IMR-90 (cell line): ENCODE measurements at regions not wholly inside any gene's neighbourhood (a gene's known extent, or its start where the extent isn't known, plus 50 kb on each side); places are given as distances from the start of the nearest gene placed in this dataset.

ENCODE experiments used
- ATAC-seq: fragments of 200-7000 bp; cut with Tn5 transposase; 2 replicates; pipeline ENCODE4 v1.9.1; 2020; ENCODE audit warnings: low read depth, mild to moderate bottlenecking, moderate library complexity
- BruUV-seq: library from RNA; stranded (reverse); fragments of 400-500 nt; replicated peaks from 2 replicates; lab custom pipeline; 2021; lab: Mats Ljungman, UMichigan
- CTCF ChIA-PET: fragments of 300-600 bp; formaldehyde crosslinking; extraction: SDS; loops from one replicate; lab custom pipeline; 2021; ENCODE audit warnings: antibody characterized with exemption; lab: Yijun Ruan, JAX
- POLR2A ChIA-PET: fragments of 300-600 bp; sonication (Branson Sonifier 250); formaldehyde crosslinking; loops from one replicate; lab custom pipeline; 2022; ENCODE audit warnings: antibody characterized with exemption; ENCODE audit not compliant: unreplicated experiment; lab: Charles Lee
- DNase-seq: peaks from one replicate; pipeline ENCODE4 v3.0.0; 2013
- H2AFZ ChIP-seq: replicated peaks from 2 replicates; pipeline ENCODE3; 2013; ENCODE audit warnings: low read length, mild to moderate bottlenecking; ENCODE audit not compliant: poor library complexity
- H2AK5ac ChIP-seq: 2 replicates; pipeline ENCODE4 v1.6.1; 2013; ENCODE audit warnings: low read depth, low read length, inconsistent platforms
- H2AK9ac ChIP-seq: replicated peaks from 2 replicates; pipeline ENCODE3; 2013; ENCODE audit warnings: mild to moderate bottlenecking, low read depth, low read length, moderate library complexity; ENCODE audit not compliant: poor library complexity
- H2BK120ac ChIP-seq: 2 replicates; pipeline ENCODE4 v1.6.1; 2013; ENCODE audit warnings: low read depth, low read length, inconsistent platforms
- H2BK15ac ChIP-seq: 3 replicates; pipeline ENCODE4 v1.6.1; 2013; ENCODE audit warnings: low read depth, low read length, inconsistent platforms
- H2BK20ac ChIP-seq: 2 replicates; pipeline ENCODE4 v1.6.1; 2013; ENCODE audit warnings: low read depth, mild to moderate bottlenecking, inconsistent platforms, low read length, moderate library complexity
- H2BK5ac ChIP-seq: 2 replicates; pipeline ENCODE4 v1.6.1; 2013; ENCODE audit warnings: mild to moderate bottlenecking, low read depth, low read length, inconsistent platforms; ENCODE audit not compliant: poor library complexity, severe bottlenecking
- H3K14ac ChIP-seq: replicated peaks from 2 replicates; pipeline ENCODE4 v1.6.1; 2013; ENCODE audit warnings: low read depth, low read length, inconsistent platforms
- H3K18ac ChIP-seq: 2 replicates; pipeline ENCODE4 v1.6.1; 2013; ENCODE audit warnings: low read depth, low read length, control low read depth
- H3K23ac ChIP-seq: 2 replicates; pipeline ENCODE4 v1.6.1; 2013; ENCODE audit warnings: low read depth, low read length, inconsistent platforms
- H3K27ac ChIP-seq: 2 replicates; pipeline ENCODE4 v1.5.1; 2013; ENCODE audit warnings: mild to moderate bottlenecking, control low read depth, low read length; ENCODE audit not compliant: insufficient read depth
- H3K27me3 ChIP-seq: 2 replicates; pipeline ENCODE4 v1.6.1; 2013; ENCODE audit warnings: low read length; ENCODE audit not compliant: control insufficient read depth, insufficient read depth
- H3K36me3 ChIP-seq: 2 replicates; pipeline ENCODE4 v1.6.1; 2013; ENCODE audit warnings: low read length, mixed read lengths; ENCODE audit not compliant: control insufficient read depth, insufficient read depth
- H3K4ac ChIP-seq: 2 replicates; pipeline ENCODE4 v1.6.1; 2013; ENCODE audit warnings: low read depth, low read length, inconsistent platforms
- H3K4me1 ChIP-seq: 2 replicates; pipeline ENCODE4 v1.6.1; 2013; ENCODE audit warnings: low read length, mixed read lengths; ENCODE audit not compliant: control insufficient read depth, insufficient read depth
- H3K4me2 ChIP-seq: 2 replicates; pipeline ENCODE4 v1.6.1; 2013; ENCODE audit warnings: low read depth, mild to moderate bottlenecking, control low read depth, low read length, moderate library complexity
- H3K4me3 ChIP-seq: 2 replicates; pipeline ENCODE4 v1.5.1; 2013; ENCODE audit warnings: low read depth, mild to moderate bottlenecking, control low read depth, low read length, moderate library complexity; ENCODE audit not compliant: insufficient read depth
- H3K56ac ChIP-seq: 2 replicates; pipeline ENCODE4 v1.6.1; 2013; ENCODE audit warnings: low read length, inconsistent platforms; ENCODE audit not compliant: insufficient read depth; ENCODE audit errors: extremely low read depth
- H3K79me1 ChIP-seq, 2 experiments: 2 replicates each; pipeline ENCODE4 v1.6.1; 2013; ENCODE audit warnings: low read length in 2 of 2, inconsistent platforms in 1 of 2, low read depth in 1 of 2
- H3K9ac ChIP-seq: 2 replicates; pipeline ENCODE4 v1.6.1; 2013; ENCODE audit warnings: low read depth, low read length, control low read depth
- H3K9me1 ChIP-seq: 2 replicates; pipeline ENCODE4 v1.6.1; 2013; ENCODE audit warnings: low read length, inconsistent platforms; ENCODE audit not compliant: insufficient read depth
- H3K9me3 ChIP-seq: 2 replicates; pipeline ENCODE4 v1.6.1; 2013; ENCODE audit warnings: low read length; ENCODE audit not compliant: control insufficient read depth, insufficient read depth
- H4K20me1 ChIP-seq: 2 replicates; pipeline ENCODE4 v1.6.1; 2013; ENCODE audit warnings: low read length, inconsistent platforms; ENCODE audit not compliant: insufficient read depth
- H4K5ac ChIP-seq: 2 replicates; pipeline ENCODE4 v1.6.1; 2013; ENCODE audit warnings: mild to moderate bottlenecking, low read depth, low read length, control low read depth
- H4K8ac ChIP-seq, 2 experiments: 2 replicates each; pipeline ENCODE4 v1.6.1; 2013; ENCODE audit warnings: low read depth in 2 of 2, low read length in 2 of 2, control low read depth in 1 of 2, inconsistent platforms in 1 of 2
- H4K91ac ChIP-seq: 2 replicates; pipeline ENCODE4 v1.6.1; 2013; ENCODE audit warnings: low read depth, low read length, inconsistent platforms; ENCODE audit not compliant: insufficient read depth
- CTCF ChIP-seq: conservative IDR thresholded peaks from 2 replicates; pipeline ENCODE4 v1.5.1; 2012; ENCODE audit warnings: mild to moderate bottlenecking, low read depth, low read length, improper control_type of control experiment
- FOS ChIP-seq: fragments of 150-350 bp; IDR thresholded peaks from 2 replicates; pipeline ENCODE4 v1.6.1; 2016; ENCODE audit warnings: low read depth, low read length
- MAFK ChIP-seq: IDR thresholded peaks from 2 replicates; pipeline ENCODE4 v1.6.1; 2012; ENCODE audit warnings: low read depth, low read length, improper control_type of control experiment
- WGBS, 2 experiments: methylation state at CpG; one replicate each; pipeline versions ENCODE4 v1.1.5 to v1.1.7; 2013; ENCODE audit warnings: missing lambda C conversion rate in 2 of 2; ENCODE audit not compliant: insufficient read length in 1 of 2; ENCODE audit errors: extremely low coverage in 2 of 2; 5-methylcytosine and 5-hydroxymethylcytosine counted together
- dilution Hi-C: fragments of 300-500 bp; cut with HindIII; formaldehyde crosslinking; loops from one replicate; pipeline ENCODE4 v1.14.3; 2018; ENCODE audit warnings: low sequenced_read_pairs; ENCODE audit not compliant: unreplicated experiment
- in situ Hi-C: fragments of 300-500 bp; cut with MboI; formaldehyde crosslinking; loops from 3 replicates; pipeline ENCODE4 v1.14.3; 2019; ENCODE audit warnings: low sequenced_read_pairs, inconsistent platforms, mixed read lengths
- intact Hi-C: fragments of 100-400 bp; cut with micrococcal nuclease; formaldehyde crosslinking; loops from 2 replicates; pipeline ENCODE4 v1.10.0; 2022

- H3K4me3 ChIP-seq, result no peak overlapping the region
- no peaks in the 10 kb centered on the region for H3K79me1 ChIP-seq
- H3K36me3 ChIP-seq, result no peaks in the 10 kb centered on the region
- H3K23ac ChIP-seq, result peak overlapping the region; percentile 48; the same call in 1 of the 2 replicates
- H2BK15ac ChIP-seq, result peak overlapping the region; percentile 18; the same call in 2 of the 3 replicates
- H4K91ac ChIP-seq, result peak overlapping the region; percentile 62; the same call in 1 of the 2 replicates
- ChIA-PET POLR2A (interaction anchor here (0.7 kb wide), 1 partner anchor 21 kb away, joined by 3 read pairs; no protein-coding TSS in a partner anchor), CTCF (interaction anchor here (1.1 to 1.6 kb wide), 2 partner anchors 14 to 57 kb away, joined by 3 read pairs; no protein-coding TSS in a partner anchor)
- 0 out of 2 replicates have a peak overlapping the region, but pooled peaks have one; percentile 2 for H3K27ac ChIP-seq
- ATAC-seq, result peak; percentile 11; the same call in 1 of the 2 replicates
- H4K8ac ChIP-seq, result peak overlapping the region; percentile 49 to 67; a peak in 3 of 4 replicates
- H4K5ac ChIP-seq, result peak overlapping the region; percentile 89; the same call in 1 of the 2 replicates
- H3K9me1 ChIP-seq, result peaks cover 21% of the 10 kb centered on the region
- H4K20me1 ChIP-seq, result peaks cover 2% of the 10 kb centered on the region; the same call in 1 of the 2 replicates
- peak overlapping the region; percentile 65 for H3K4ac ChIP-seq
- peak overlapping the region; percentile 47 for H2AK9ac ChIP-seq
- no peaks in the 10 kb centered on the region for H3K27me3 ChIP-seq
- peak overlapping the region; percentile 51 for H2BK5ac ChIP-seq
- no peak overlapping the region for H3K56ac ChIP-seq
- H2BK20ac ChIP-seq, result peak overlapping the region; percentile 50
- TF ChIP-seq MAFK, result no peak
- no peak for TF ChIP-seq CTCF
- no peak for TF ChIP-seq FOS
- H2AFZ ChIP-seq, result peak overlapping the region; percentile 65
- no peaks in the 10 kb centered on the region for H3K9me3 ChIP-seq
- peaks cover 22% of the 10 kb centered on the region for H3K4me1 ChIP-seq
- in situ Hi-C loops (no loop called here), dilution Hi-C loops (no loop called here), intact Hi-C loops (no loop called here)
- no peak overlapping the region for H3K4me2 ChIP-seq
- H3K14ac ChIP-seq, result peak overlapping the region; percentile 4
- peak overlapping the region; percentile 69 for H2AK5ac ChIP-seq
- peak overlapping the region; percentile 66 for H2BK120ac ChIP-seq
- peak overlapping the region; percentile 93 for H3K18ac ChIP-seq
- DNase-seq, result peak; percentile 56
- no TSS peak for BruUV-seq
- H3K9ac ChIP-seq, result no peak overlapping the region
- 93% methylated on average over 4 of the region's 9 CpGs; no CpG with 5 or more reads in 1 of the 2 experiments for WGBS, 2 experiments
Measured at GRCh38 chr5:67305913-67306710, 109.5 kb upstream of the CD180 start.
